ENCODE measurements at regions not wholly inside any gene's neighbourhood (a gene's known extent, or its start where the extent isn't known, plus 50 kb on each side); places are given as distances from the start of the nearest gene placed in this dataset.
"Not testable (repeated sequence)": the region's sequence is repeated elsewhere in the genome, so short reads cannot be mapped to it uniquely, and the experiment has no call there.

GRCh38 chr3:63719796-63720445 is 67.4 kb downstream of the SNTN start:
- no peak for DNase-seq (ENCODE audit: low read depth)

GRCh38 chr3:63720951-63721350 is 68.5 kb downstream of the SNTN start:
- peak; percentile 40 for DNase-seq (ENCODE audit: low read depth)

GRCh38 chr3:63724987-63725386 is 72.5 kb downstream of the SNTN start:
- DNase-seq (ENCODE audit: low read depth), result peak; percentile 58

GRCh38 chr3:63726656-63727055 is 74.2 kb downstream of the SNTN start:
- no peak for DNase-seq (ENCODE audit: low read depth)

- no peak for DNase-seq (ENCODE audit: low read depth)
Observed at GRCh38 chr3:63727233-63727632, 74.8 kb downstream of the SNTN start.

GRCh38 chr3:63731866-63732265 is 79.4 kb downstream of the SNTN start:
- no peak for DNase-seq (ENCODE audit: low read depth)

- not testable (repeated sequence) for DNase-seq (ENCODE audit: low read depth)
Observed at GRCh38 chr3:63733278-63733677, 80.8 kb downstream of the SNTN start.

- not testable (repeated sequence) for DNase-seq (ENCODE audit: low read depth)
Observed at GRCh38 chr3:63734632-63735031, 82.2 kb downstream of the SNTN start.

- not testable (repeated sequence) for DNase-seq (ENCODE audit: low read depth)
Observed at GRCh38 chr3:63736757-63737156, 82.3 kb upstream of the C3orf49 start.

- DNase-seq (ENCODE audit: low read depth), result not testable (repeated sequence)
Observed at GRCh38 chr3:63738577-63738976, 80.5 kb upstream of the C3orf49 start.

- no peak for DNase-seq (ENCODE audit: low read depth)
Observed at GRCh38 chr3:63739474-63739873, 79.6 kb upstream of the C3orf49 start.

- DNase-seq (ENCODE audit: low read depth), result no peak
Observed at GRCh38 chr3:63740116-63740515, 79.0 kb upstream of the C3orf49 start.

GRCh38 chr3:63744693-63745092 is 74.4 kb upstream of the C3orf49 start:
- DNase-seq (ENCODE audit: low read depth), result not testable (repeated sequence)

GRCh38 chr3:63745757-63746156 is 73.3 kb upstream of the C3orf49 start:
- no peak for DNase-seq (ENCODE audit: low read depth)

GRCh38 chr3:63746211-63746610 is 72.9 kb upstream of the C3orf49 start:
- no peak for DNase-seq (ENCODE audit: low read depth)

- DNase-seq (ENCODE audit: low read depth), result no peak
Observed at GRCh38 chr3:63751459-63751858, 67.6 kb upstream of the C3orf49 start.

GRCh38 chr3:63753567-63753966 is 65.5 kb upstream of the C3orf49 start:
- no peak for DNase-seq (ENCODE audit: low read depth)

GRCh38 chr3:63753995-63754394 is 65.1 kb upstream of the C3orf49 start:
- no peak for DNase-seq (ENCODE audit: low read depth)

- DNase-seq (ENCODE audit: low read depth), result peak; percentile 60
Observed at GRCh38 chr3:63762180-63762579, 56.9 kb upstream of the C3orf49 start.

GRCh38 chr3:63762934-63763550 is 56.1 kb upstream of the C3orf49 start:
- peak; percentile 31 for DNase-seq (ENCODE audit: low read depth)

- DNase-seq (ENCODE audit: low read depth), result no peak
Observed at GRCh38 chr3:63764511-63764910, 54.6 kb upstream of the C3orf49 start.

- no peak for DNase-seq (ENCODE audit: low read depth)
Observed at GRCh38 chr3:63766261-63766660, 52.8 kb upstream of the C3orf49 start.

GRCh38 chr3:63768386-63768785 is 50.7 kb upstream of the C3orf49 start:
- no peak for DNase-seq (ENCODE audit: low read depth)

- DNase-seq (ENCODE audit: low read depth), result no peak
Observed at GRCh38 chr3:63768888-63769287, 50.2 kb upstream of the C3orf49 start.

All from GM04504 (cell line).